NCI-H2227 (cell line): ENCODE measurements at regions not wholly inside any gene's neighbourhood (a gene's known extent, or its start where the extent isn't known, plus 50 kb on each side); places are given as distances from the start of the nearest gene placed in this dataset.
"Not testable (repeated sequence)": the region's sequence is repeated elsewhere in the genome, so short reads cannot be mapped to it uniquely, and the experiment has no call there.

Experiments used
- DNase-seq: peaks from one replicate; lab custom pipeline; 2025; ENCODE audit not compliant: unreplicated experiment; lab: John Stamatoyannopoulos, UW

DNA sequence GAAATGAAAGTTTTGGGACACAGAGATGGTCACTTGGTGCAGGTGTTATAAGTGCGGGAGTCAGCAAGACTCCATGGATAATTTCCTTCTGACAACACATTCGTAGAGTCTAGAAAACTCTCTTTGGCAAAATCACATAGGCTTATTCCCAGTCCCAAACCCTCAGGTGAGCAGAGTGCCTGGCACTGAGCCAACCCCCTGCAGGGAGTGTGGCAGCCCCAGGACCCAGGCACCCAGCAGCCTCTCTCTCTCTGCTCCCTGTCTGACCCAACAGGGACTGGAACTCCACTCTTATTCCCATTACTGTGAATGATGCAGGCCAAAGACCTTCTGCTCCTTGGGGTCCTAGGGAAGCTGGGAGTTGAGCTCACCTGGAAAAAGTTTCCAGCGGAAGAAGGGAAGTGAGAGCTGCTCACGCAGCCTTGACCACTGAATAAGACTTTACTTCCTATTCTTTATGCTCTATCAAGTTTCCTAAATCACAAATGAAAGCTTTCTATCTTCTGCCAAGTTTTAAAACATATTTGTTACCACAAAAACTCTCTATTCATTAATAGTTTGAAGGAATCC, 132.6 kb upstream of the ETV3 start:
- DNase-seq = no peak

DNA sequence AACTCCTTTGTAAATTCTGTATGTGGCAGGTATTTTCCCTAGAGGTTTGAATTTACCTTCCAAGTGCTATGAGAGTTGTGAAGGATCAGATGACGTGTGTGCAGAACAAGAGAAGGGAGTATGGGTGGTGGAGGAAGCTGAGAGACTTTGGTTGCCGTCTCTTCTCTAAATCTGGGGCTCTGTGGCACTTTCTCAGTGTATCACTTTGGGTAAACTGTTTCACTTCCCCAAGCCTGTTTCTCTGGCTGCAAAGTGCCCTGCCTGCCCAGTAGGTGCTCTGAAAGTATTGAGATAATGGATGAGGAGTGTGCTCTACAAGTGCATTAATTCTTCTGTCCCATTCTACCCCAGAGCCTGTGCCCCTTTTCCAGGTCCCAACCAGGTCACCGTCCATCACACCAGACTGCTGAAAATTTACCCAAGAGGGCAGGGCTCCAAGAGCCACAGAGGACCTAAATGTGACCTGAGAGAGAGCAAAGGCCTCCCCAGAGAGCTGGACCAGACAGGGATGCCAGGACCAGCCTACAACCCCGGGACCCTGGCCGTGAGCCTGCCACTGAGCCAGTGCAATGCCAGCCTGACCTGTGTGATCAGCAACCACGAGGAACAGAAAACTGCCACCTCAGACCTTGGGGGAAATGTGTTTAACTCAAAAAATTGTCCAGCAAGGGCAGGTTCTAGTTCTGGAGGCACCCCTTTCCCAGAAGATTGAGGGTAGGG, 131.6 kb upstream of the ETV3 start:
- no peak for DNase-seq

DNA sequence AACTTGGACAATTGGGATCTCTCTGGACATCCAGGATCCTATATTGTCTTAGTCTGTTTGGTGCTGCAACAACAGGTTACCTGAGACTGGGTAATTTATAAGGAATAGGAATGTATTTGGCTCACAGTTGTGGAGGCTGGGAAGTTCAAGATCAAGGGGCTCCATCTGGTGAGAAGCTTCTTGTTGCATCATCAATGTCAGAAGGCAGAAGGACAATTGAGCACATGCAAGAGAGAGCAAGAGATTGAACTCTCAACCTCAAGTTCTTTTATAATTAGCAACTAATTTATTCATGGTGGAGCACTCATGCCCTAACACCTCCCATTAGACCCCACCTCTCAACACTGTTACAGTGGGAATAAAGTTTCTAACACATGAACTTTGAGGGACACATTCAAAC, 124.7 kb upstream of the ETV3 start:
- DNase-seq = no peak

DNA sequence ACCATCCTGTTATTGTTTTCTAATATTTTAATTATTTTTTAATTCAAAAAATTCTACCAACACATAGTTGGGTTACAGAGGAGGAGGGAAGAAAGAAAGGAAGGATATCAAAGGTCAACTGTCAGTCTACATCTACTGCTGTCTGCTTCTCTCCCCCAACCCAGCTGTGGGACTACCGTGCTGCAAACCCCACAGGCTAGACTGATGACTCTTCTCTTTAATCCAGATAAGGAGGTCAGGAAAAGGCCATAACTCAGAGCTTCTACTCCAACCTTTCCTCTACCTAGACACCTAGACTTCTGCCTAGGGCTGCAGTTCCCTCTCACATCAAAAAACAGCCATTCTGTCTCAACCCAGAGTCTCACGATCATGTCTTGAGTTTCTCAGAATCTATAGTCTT, 124.2 kb upstream of the ETV3 start:
- no peak for DNase-seq

DNA sequence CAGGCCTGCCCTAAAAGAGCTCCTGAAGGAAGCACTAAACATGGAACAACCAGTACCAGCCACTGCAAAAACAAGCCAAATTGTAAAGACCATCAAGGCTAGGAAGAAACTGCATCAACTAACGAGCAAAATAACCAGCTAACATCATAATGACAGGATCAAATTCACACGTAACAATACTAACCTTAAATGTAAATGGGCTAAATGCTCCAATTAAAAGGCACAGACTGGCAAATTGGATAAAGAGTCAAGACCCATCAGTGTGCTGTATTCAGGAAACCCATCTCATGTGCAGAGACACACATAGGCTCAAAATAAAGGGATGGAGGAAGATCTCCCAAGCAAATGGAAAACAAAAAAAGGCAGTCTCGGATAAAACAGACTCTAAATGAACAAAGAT, 117.7 kb upstream of the ETV3 start:
- not testable (repeated sequence) for DNase-seq

DNA sequence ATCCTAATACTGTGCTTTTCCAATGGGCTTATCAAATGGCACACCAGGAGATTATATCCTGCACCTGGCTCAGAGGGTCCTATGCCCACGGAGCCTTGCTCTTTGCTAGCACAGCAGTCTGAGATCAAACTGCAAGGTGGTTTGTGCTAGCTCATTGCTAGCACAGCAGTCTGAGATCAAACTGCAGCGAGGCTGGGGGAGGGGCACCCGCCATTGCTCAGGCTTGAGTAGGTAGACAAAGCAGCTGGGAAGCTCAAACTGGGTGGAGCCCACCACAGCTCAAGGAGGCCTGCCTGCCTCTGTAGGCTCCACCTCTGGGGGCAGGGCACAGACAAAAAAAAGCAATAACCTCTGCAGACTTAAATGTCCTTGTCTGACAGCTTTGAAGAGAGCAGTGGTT, 116.0 kb upstream of the ETV3 start:
- DNase-seq = not testable (repeated sequence)

DNA sequence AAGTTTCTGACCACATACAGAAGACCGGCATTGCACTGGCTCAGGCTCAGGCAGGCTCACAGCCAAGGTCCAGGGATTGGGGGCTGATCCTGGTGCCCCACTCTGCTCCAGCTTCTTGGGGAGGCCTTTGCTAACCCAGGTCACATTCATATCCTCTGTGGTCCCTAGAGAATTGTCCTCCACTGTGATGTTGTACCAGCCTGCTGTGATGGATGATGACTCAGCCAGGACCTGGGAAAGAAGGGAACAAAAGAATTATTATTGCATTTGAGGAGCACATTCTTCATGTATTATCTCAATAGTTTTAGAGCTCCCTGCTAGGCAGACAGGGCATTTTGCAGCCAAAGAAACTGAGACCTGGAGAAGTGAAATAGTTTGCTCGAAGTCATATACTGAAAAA, 114.3 kb upstream of the ETV3 start:
- no peak for DNase-seq

DNA sequence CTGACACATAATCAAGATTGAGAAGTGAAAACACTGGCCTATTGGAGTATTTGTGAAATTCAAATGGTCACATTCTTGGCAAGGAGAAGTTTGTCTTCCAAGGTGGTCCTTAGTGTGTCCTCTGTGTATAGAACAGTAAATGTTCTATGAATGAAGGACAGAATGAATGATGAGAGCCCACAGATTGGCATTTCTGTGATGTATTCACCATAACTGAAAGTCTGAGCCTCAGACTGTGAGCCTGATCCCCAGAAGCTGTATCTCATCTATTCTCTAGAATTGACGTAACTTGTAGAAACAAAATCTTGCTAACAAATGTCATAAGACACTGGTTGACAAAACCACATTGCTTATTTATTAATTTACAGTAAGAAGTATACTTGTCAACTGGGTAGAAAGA, 111.5 kb upstream of the ETV3 start:
- no peak for DNase-seq

DNA sequence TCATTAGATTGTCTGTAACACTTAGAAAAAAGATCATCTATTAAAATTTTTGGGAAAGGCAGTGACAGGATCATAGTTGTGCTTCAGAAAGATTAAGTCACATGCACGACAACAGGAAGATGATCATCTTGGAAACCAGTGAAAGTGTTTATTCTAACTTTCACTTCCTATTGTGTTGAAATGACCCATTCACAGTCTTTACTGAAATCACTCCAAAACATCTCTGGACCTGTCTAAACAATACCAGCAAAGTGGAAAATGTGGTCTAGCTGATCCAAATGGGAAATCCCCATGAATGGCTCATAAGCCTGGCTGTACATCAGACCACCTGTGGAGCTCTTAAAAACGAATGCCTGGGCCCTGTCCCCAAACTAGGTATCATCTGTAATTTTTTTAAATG, 111.1 kb upstream of the ETV3 start:
- DNase-seq = no peak

DNA sequence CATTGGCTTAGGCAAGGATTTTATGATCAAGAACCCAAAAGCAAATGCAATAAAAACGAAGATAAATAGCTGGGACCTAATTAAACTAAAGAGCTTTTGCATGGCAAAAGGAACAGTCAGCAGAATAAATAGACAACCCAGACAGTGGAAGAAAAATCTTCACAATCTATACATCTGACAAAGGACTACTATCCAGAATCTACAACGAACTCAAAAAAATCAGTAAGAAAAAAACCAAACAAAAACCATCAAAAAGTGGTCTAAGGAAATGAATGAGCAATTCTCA, 109.5 kb upstream of the ETV3 start:
- not testable (repeated sequence) for DNase-seq

DNA sequence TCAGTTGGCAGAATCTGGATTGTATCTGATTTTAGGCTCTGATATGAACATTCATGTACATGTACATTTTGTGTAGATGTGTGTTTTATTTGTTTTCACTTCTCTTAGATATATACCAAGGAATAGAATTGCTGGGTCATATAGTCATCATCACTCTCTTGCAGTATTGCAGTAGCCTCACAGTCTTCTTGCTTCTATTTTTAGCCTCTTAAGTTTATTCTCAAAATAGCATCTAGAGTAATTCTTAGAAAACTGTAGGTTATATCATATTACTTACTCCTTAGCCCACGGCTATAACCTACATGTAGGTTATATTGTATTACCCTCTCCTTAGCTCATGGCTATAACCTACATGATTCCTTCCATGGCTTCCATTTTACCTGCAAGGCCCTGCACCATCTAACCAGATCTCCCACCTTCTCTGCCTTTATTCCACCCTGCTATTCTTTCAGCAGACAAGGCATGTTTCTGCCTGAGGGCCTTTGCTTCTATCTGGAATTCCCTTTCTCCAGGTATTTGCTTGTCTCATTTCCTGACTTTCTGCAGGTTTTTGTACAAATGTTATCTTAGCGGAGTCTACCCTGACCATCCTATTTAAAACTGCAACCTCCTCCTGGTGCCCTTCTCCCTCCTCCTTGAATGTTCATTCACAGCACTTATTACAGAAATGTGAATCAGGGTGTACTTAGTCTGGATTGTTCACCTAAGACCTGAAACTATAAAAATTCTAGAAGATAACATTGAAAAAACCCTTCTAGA, 109.0 kb upstream of the ETV3 start:
- DNase-seq = no peak

DNA sequence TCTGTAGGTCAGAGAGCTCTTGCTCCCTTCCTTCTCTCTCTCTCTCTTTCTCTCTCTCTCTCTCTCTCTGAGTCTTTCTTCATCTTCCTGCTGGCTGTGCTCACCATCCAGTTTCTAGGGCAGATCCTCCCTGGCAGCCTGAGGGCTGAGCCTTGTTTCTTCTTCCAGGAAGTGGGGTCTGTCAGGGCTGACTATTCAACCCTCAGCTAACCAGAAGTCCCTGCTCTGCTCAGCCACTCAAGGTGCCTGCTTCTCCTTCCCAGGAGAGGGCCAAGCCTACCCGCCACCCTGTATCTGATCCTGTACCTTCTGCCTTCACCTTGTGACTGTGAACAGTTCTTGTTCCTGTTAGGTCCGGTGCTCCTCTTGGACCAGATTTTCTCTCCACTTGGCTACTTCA, 107.6 kb upstream of the ETV3 start:
- DNase-seq = no peak

DNA sequence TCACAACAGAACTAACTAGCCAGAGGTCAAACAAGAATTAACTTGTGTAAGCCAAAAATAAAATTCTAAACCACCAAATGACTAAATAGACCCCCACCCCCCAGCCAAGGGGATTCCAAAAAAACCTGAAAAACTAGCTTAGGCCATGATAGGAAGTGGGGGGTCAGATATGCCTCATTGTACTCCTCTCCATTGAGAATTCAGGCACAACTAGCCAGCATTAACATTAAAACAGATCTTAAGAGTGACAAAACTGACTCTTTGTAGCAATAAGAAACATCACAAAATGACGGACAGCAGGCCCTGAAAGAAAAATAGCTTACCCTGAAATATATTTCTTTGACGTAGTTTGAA, 103.0 kb upstream of the ETV3 start:
- no peak for DNase-seq

DNA sequence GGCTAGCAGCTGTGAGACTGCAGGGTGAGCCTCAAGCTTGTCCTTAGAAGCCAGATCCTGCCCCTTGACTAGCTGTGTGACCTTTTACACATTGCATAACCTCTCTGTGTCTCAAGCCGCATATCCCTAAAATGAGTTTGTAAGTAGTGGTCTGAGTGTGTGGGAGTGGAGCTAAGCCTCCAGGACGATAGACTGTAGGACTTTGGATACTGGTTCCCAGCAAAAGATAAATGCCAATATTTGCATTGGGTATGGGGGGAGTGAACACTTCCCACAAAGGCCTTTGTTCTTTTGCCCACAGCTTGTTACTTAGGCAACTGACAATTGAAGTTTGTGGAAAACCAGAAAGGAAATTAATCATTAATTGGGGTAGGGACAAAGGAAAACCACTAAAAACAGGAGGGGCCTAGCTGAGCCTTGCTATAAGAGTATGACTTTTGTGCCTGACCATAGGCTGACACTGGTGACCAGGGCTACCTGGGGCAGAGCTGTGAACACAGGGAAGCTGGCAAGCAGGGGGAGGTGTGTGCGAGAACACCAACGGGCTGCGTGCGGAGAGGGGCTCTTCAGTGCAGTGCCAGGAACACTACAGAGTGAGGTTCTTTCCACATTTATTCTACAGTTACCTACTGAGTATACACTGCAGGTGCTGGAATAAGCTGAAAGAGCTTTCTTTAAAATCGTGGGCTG, 102.4 kb upstream of the ETV3 start:
- no peak for DNase-seq

DNA sequence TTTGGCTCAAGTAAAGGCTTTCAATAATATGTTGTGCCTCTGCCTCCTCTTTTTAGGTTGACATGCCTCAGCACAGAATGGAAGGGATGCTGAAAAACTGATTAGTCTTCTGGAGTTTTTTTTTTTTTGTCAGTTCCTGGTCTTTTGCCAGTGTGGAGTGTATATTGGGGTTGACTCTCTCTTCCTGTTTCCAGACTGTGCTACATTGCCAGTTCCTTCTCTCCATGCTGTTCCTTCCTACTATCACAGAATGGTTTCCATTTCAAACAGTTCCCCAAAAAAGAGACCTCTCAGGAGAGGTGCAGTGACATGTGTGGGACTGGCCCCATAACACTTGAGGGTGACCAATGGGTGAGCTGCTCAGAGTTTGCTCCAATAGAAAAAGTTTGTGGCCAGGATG, 101.7 kb upstream of the ETV3 start:
- DNase-seq = no peak

DNA sequence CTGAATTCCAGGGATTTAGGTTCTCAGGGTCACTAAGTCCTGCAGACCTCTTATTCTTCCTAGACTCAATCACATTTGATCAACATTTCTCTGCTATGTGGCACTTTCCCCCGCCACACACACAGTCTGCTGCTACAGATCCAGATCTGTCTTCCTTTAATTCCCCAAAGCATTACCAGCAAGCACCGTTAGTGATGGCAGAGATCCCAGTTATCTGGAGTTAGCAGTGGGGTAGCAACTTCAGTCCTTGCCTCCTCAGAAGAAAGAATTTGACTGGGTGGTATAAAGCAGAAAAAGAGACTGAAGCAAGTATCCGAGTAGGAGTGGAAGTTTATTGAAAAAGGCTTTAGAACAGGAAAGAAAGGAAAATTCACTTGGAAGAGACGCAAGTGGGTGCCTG, 100.4 kb upstream of the ETV3 start:
- no peak for DNase-seq

DNA sequence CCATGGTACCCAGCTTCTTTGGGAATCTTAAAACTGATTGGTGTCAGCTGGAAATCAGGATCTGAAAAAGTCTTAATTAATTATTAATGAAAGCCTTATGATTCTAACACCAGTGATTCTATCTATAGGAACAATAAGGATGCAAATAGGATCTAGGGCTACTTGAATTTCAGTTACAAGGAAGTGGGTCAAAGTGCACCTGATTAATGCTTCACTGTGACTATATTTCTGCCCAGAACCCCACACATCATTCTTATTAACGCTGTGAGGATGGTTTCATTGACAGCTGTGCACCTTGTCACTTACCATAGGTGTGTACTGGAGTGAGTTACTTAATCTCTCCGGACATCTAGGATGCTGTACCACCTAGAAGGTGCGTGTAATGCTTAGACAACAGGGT, 99.8 kb upstream of the ETV3 start:
- DNase-seq = no peak

DNA sequence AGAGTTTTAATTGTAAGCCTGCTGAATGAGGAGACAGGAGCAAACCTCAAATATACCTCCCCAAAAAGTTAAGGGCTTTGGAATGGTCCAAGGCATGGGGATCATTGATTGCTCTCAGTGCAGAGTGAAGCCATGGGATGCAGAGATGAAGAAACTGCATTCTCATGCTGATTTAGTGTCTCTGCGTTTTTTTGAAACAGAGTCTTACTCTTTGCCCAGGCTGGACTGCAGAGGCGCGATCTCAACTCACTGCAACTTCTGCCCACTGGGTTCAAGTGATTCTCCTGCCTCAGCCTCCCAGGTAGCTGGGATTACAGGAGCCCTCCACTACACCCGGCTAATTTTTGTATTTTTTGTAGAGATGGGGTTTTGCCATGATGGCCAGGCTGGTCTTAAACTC, 99.3 kb upstream of the ETV3 start:
- no peak for DNase-seq

DNA sequence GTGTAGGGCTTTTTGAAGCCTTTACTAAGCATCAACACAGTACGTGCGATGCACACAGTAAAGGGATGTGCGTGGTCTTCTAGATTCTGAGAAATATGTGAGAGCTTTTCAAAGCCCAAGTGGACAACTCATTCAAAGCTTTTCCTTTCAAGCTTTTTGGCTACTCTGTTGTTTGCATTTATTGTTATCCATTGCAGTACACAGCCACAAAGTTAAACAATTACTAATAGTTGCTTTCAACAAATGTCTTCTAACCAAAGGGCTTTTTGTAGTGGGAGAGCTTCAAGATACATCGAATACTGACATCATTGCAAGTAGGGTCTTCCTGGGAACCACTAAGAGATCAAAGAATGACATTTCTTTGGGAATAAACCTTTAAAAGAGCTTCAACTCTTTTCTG, 97.9 kb upstream of the ETV3 start:
- DNase-seq = no peak

DNA sequence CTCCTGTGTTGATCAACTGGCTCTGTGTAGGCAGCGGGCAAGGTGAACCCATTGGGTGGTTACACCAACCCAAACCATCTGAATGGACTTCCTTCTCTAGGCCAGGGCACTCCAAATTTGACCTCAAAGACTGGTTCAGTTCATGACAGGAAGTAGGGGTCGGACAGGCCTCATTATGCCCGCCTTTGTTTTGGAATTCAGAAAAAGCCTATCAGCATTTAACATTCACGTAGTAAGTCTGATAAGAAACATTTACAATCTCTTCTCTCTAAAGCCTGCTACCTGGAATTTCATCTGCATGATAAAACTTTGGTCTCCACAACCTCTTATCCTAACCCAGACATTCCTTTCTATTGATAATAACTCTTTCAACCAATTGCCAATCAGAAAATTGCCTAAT, 97.1 kb upstream of the ETV3 start:
- DNase-seq = no peak

DNA sequence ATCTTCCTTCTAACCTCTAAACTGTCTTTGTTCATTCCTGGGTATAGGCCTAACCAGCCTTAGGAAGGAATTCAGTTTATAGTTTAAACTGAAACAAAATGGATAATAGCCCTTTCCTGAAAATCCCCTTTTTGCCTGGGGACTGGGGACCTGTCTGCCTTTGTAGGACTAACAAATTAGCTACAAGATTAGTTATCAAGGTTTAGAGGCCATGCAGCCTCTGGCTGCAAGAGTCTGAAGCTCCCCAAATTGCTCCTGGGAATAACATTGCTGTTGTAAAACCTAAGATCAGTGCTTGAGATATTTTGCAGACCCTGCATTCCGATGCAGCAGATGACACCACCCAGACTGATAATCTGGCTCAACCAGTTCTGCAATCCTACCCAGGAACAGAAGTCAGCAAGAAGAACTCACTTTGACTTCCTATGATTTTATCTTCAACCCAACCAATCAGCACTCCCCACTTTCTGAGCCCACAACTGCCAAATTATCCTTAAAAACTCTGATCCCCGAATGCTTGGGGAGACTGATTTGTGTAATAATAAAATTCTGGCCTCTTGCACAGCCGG, 96.6 kb upstream of the ETV3 start:
- no peak for DNase-seq

DNA sequence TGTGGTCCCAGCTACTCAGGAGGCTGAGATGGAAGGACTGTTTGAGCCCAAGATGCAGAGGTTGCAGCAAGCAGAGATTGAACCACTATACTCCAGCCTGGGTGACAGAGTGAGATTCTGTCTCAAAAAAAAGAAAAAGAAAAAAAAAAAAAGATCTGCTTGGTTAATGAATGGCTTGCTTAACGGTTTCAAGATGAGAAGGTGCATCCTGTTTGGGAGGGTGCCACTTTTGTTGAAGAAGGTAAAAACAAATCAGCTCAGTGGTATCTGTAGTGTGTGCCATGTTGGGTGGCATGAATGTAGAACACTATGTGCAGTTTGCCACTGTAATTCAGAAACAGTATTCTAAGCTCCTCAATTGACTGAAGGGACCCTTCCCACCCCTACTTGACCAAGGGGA, 94.9 kb upstream of the ETV3 start:
- DNase-seq = no peak
